Prostate gland (tissue), 2 donors: ENCODE measurements at regions not wholly inside any gene's neighbourhood (a gene's known extent, or its start where the extent isn't known, plus 50 kb on each side); places are given as distances from the start of the nearest gene placed in this dataset.
"Not testable (repeated sequence)": the region's sequence is repeated elsewhere in the genome, so short reads cannot be mapped to it uniquely, and the experiment has no call there.

Source experiments
- DNase-seq: peaks from one replicate; pipeline ENCODE4 v3.0.0-alpha.2; 2019; ENCODE audit warnings: low spot score
- H3K27ac ChIP-seq, 2 donors: fragments of 200-600 bp; sonication (generic); 2 replicates each; pipeline ENCODE4 v1.5.1; 2017 to 2019
- H3K27me3 ChIP-seq: fragments of 200-600 bp; sonication (generic); replicated peaks from 2 replicates; pipeline ENCODE4 v1.5.1; 2019; ENCODE audit not compliant: insufficient read depth
- H3K36me3 ChIP-seq, 2 donors: fragments of 200-600 bp; sonication (generic); 1 replicate in 1 of 2; 2 replicates in 1 of 2; pipeline versions ENCODE4 v1.5.1 to v1.8.1; 2017 to 2019
- H3K4me1 ChIP-seq: fragments of 200-600 bp; sonication (generic); replicated peaks from 2 replicates; pipeline ENCODE4 v1.5.1; 2019
- H3K4me3 ChIP-seq, 2 donors: fragments of 200-600 bp; sonication (generic); 2 replicates each; pipeline ENCODE4 v1.5.1; 2017 to 2019
- H3K9me3 ChIP-seq: fragments of 200-600 bp; sonication (generic); 2 replicates; pipeline ENCODE4 v1.5.1; 2017
- CTCF ChIP-seq, 4 experiments: fragments of 200-600 bp in 2 of 4; fragments of 450-650 bp in 2 of 4; sonication (generic) in 2 of 4; IDR thresholded peaks; 1 replicate in 3 of 4; 2 replicates in 1 of 4; pipeline ENCODE4 v1.5.1; 2016 to 2019; ENCODE audit warnings: antibody characterized with exemption in 4 of 4, mild to moderate bottlenecking in 2 of 4, moderate library complexity in 2 of 4
- POLR2A ChIP-seq: fragments of 450-650 bp; IDR thresholded peaks from one replicate; pipeline ENCODE4 v1.6.1; 2016; ENCODE audit warnings: antibody characterized with exemption, mild to moderate bottlenecking
- POLR2AphosphoS5 ChIP-seq: sonication (generic); formaldehyde crosslinking; IDR thresholded peaks from one replicate; pipeline ENCODE4 v1.6.1; 2017; ENCODE audit warnings: antibody characterized with exemption
- WGBS: methylation state at CpG from one replicate; pipeline ENCODE4 v1.1.5; 2018; 5-methylcytosine and 5-hydroxymethylcytosine counted together
- intact Hi-C: fragments of 100-400 bp; cut with DNase I; formaldehyde crosslinking; loops from one replicate; pipeline ENCODE4 v1.14.2; 2022

GRCh38 chr10:33919244-33919643 is 584.8 kb upstream of the NRP1 start:
- no peaks in the 10 kb centered on the region for H3K27me3 ChIP-seq
- TF ChIP-seq POLR2AphosphoS5 (no peak), POLR2A (no peak), CTCF (IDR thresholded peaks at IDR 0.05) (no peak)
- WGBS, result 100% methylated on average over 1 of the region's 1 CpG
- intact Hi-C loops, result no loop called here
- no peaks in the 10 kb centered on the region for H3K4me1 ChIP-seq
- H3K27ac ChIP-seq, result no peak overlapping the region
- H3K9me3 ChIP-seq, result no peaks in the 10 kb centered on the region
- no peak for DNase-seq
- no peak overlapping the region for H3K4me3 ChIP-seq
- no peaks in the 10 kb centered on the region for H3K36me3 ChIP-seq

- intact Hi-C loops, result no loop called here
- no peak for DNase-seq
- Histone ChIP-seq H3K4me1 (no peaks in the 10 kb centered on the region), H3K27me3 (no peaks in the 10 kb centered on the region), H3K9me3 (no peaks in the 10 kb centered on the region), H3K27ac (no peak overlapping the region), H3K36me3 (no peaks in the 10 kb centered on the region), H3K4me3 (no peak overlapping the region)
- WGBS, result 39% methylated on average over 8 of the region's 8 CpGs
- TF ChIP-seq CTCF (IDR thresholded peaks at IDR 0.05), result no peak
- no peak for TF ChIP-seq POLR2AphosphoS5
- no peak for TF ChIP-seq POLR2A
Observed at GRCh38 chr10:33917069-33917780, 582.8 kb upstream of the NRP1 start.

GRCh38 chr10:33914746-33915145 is 580.3 kb upstream of the NRP1 start:
- TF ChIP-seq POLR2AphosphoS5 (no peak), CTCF (IDR thresholded peaks at IDR 0.05) (no peak), POLR2A (no peak)
- Histone ChIP-seq H3K36me3 (no peaks in the 10 kb centered on the region), H3K4me1 (no peaks in the 10 kb centered on the region), H3K27me3 (no peaks in the 10 kb centered on the region), H3K9me3 (no peaks in the 10 kb centered on the region), H3K4me3 (no peak overlapping the region), H3K27ac (no peak overlapping the region)
- WGBS, result 64% methylated on average over 2 of the region's 2 CpGs
- no peak for DNase-seq
- intact Hi-C loops, result no loop called here

- Histone ChIP-seq H3K4me1 (no peaks in the 10 kb centered on the region), H3K36me3 (no peaks in the 10 kb centered on the region), H3K27ac (no peak overlapping the region), H3K27me3 (no peaks in the 10 kb centered on the region), H3K4me3 (no peak overlapping the region), H3K9me3 (no peaks in the 10 kb centered on the region)
- 93% methylated on average over 3 of the region's 3 CpGs for WGBS
- no peak for DNase-seq
- TF ChIP-seq POLR2AphosphoS5 (no peak), CTCF (IDR thresholded peaks at IDR 0.05) (no peak), POLR2A (no peak)
- intact Hi-C loops, result no loop called here
Observed at GRCh38 chr10:33913194-33913593, 578.7 kb upstream of the NRP1 start.

- DNase-seq, H3K4me3 ChIP-seq, intact Hi-C loops, H3K9me3 ChIP-seq, H3K36me3 ChIP-seq, H3K27ac ChIP-seq, H3K27me3 ChIP-seq, H3K4me1 ChIP-seq: not testable (repeated sequence)
- 79% methylated on average over 4 of the region's 4 CpGs for WGBS
Observed at GRCh38 chr10:33909476-33909875, 575.0 kb upstream of the NRP1 start.
